A673 (cell line): ENCODE measurements at regions not wholly inside any gene's neighbourhood (a gene's known extent, or its start where the extent isn't known, plus 50 kb on each side); places are given as distances from the start of the nearest gene placed in this dataset.

Experiments used
- BruUV-seq: library from RNA; stranded (reverse); fragments of 400-500 nt; replicated peaks from 2 replicates; lab custom pipeline; 2021; lab: Mats Ljungman, UMichigan
- CTCF ChIA-PET: fragments of 300-600 bp; sonication (Branson Sonifier 250); formaldehyde crosslinking; loops from one replicate; lab custom pipeline; 2022; ENCODE audit warnings: antibody characterized with exemption; lab: Charles Lee
- POLR2A ChIA-PET: fragments of 300-600 bp; sonication (Branson Sonifier 250); formaldehyde crosslinking; loops from one replicate; lab custom pipeline; 2022; ENCODE audit warnings: antibody characterized with exemption; ENCODE audit not compliant: low non-redundant PET; lab: Charles Lee
- DNase-seq: peaks from one replicate; pipeline ENCODE4 v3.0.0-alpha.2; 2015; ENCODE audit warnings: low spot score
- H3K27ac ChIP-seq: fragments of 200-600 bp; sonication (generic); 2 replicates; pipeline ENCODE4 v1.5.1; 2016; ENCODE audit warnings: mixed run types, low read depth, mild to moderate bottlenecking, mixed read lengths, antibody characterized with exemption, low read length; ENCODE audit not compliant: poor library complexity, severe bottlenecking
- H3K27me3 ChIP-seq: fragments of 200-600 bp; sonication (generic); replicated peaks from 2 replicates; pipeline ENCODE4 v1.6.1; 2017; ENCODE audit warnings: mixed run types, low read depth, mild to moderate bottlenecking, mixed read lengths, antibody characterized with exemption, low read length; ENCODE audit not compliant: insufficient read depth, poor library complexity
- H3K36me3 ChIP-seq: fragments of 200-600 bp; sonication (generic); 2 replicates; pipeline ENCODE4 v1.6.1; 2016; ENCODE audit warnings: mixed run types, mild to moderate bottlenecking, mixed read lengths, antibody characterized with exemption, low read length; ENCODE audit not compliant: insufficient read depth, poor library complexity, severe bottlenecking
- H3K4me1 ChIP-seq: fragments of 200-600 bp; sonication (generic); 2 replicates; pipeline ENCODE4 v1.6.1; 2017; ENCODE audit warnings: mixed run types, mild to moderate bottlenecking, mixed read lengths, antibody characterized with exemption, low read length; ENCODE audit not compliant: insufficient read depth, poor library complexity, severe bottlenecking
- H3K4me3 ChIP-seq: fragments of 200-600 bp; sonication (generic); 2 replicates; pipeline ENCODE4 v1.5.1; 2016; ENCODE audit warnings: low read depth, mixed run types, mild to moderate bottlenecking, mixed read lengths, low read length; ENCODE audit not compliant: poor library complexity, severe bottlenecking
- H3K9me3 ChIP-seq: fragments of 200-600 bp; sonication (generic); 2 replicates; pipeline ENCODE4 v1.6.1; 2016; ENCODE audit warnings: mixed run types, low read depth, mild to moderate bottlenecking, mixed read lengths, antibody characterized with exemption, low read length; ENCODE audit not compliant: poor library complexity, severe bottlenecking
- EZH2 ChIP-seq: fragments of 200-600 bp; sonication (generic); IDR thresholded peaks from 2 replicates; pipeline ENCODE4 v1.6.1; 2017; ENCODE audit warnings: borderline replicate concordance, low read depth, mild to moderate bottlenecking, mixed read lengths, antibody characterized with exemption, low read length; ENCODE audit not compliant: poor library complexity, severe bottlenecking
- intact Hi-C: fragments of 100-400 bp; cut with micrococcal nuclease; formaldehyde crosslinking; loops from one replicate; pipeline ENCODE4 v1.10.0; 2022; ENCODE audit not compliant: unreplicated experiment
- TF ChIP-seq, protein P1 (sequence below): fragments of 300-800, 200-600 bp; sonication (generic); conservative IDR thresholded peaks from 2 replicates; pipeline ENCODE4 v1.5.1; 2017; ENCODE audit warnings: low read depth, mild to moderate bottlenecking, antibody characterized with exemption, low read length, moderate library complexity, mixed read lengths

DNA sequence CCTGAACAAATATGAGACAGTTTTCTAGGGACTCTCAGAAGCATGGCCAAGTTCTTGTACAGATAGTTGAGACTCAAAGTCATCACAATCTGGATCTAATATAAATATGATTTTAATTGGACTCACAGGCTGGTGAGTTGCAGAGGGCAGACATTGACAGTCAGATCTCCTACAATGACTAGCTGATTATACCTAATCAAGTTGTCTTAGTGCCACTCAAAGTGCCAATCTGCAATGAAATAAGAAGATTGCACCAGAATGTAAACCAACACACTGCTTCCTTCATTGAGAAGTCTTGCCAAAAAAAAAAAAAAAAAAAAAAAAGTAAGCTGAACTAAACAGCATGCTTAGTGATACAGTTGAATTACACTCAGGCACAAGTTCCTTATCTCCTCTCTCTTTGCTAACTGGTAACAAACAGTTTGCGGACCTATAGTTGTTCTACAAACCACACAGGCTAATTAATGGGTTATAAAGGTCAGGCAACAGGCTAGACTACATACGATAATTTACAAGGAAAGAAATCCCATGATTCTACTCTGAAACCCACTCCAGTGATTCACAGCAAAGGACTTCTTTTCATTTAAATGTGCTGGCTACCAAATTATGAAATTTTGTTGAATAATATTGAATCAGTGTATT is 107.3 kb upstream of the NIPBL start:
- no peak for TF ChIP-seq EZH2
- TF ChIP-seq, protein P1, sequence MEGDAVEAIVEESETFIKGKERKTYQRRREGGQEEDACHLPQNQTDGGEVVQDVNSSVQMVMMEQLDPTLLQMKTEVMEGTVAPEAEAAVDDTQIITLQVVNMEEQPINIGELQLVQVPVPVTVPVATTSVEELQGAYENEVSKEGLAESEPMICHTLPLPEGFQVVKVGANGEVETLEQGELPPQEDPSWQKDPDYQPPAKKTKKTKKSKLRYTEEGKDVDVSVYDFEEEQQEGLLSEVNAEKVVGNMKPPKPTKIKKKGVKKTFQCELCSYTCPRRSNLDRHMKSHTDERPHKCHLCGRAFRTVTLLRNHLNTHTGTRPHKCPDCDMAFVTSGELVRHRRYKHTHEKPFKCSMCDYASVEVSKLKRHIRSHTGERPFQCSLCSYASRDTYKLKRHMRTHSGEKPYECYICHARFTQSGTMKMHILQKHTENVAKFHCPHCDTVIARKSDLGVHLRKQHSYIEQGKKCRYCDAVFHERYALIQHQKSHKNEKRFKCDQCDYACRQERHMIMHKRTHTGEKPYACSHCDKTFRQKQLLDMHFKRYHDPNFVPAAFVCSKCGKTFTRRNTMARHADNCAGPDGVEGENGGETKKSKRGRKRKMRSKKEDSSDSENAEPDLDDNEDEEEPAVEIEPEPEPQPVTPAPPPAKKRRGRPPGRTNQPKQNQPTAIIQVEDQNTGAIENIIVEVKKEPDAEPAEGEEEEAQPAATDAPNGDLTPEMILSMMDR, result no peak
- Histone ChIP-seq H3K36me3 (no peaks in the 10 kb centered on the region), H3K27me3 (no peaks in the 10 kb centered on the region), H3K27ac (no peak overlapping the region), H3K4me1 (peaks cover 5% of the 10 kb centered on the region), H3K9me3 (no peaks in the 10 kb centered on the region), H3K4me3 (no peak overlapping the region)
- BruUV-seq, result no TSS peak
- DNase-seq, result no peak
- intact Hi-C loops, result no loop called here
- POLR2A ChIA-PET, result no interaction called here
- CTCF ChIA-PET, result interaction anchor here (0.6 kb wide), 1 partner anchor 31 kb away, joined by 4 read pairs; no protein-coding TSS in a partner anchor

DNA sequence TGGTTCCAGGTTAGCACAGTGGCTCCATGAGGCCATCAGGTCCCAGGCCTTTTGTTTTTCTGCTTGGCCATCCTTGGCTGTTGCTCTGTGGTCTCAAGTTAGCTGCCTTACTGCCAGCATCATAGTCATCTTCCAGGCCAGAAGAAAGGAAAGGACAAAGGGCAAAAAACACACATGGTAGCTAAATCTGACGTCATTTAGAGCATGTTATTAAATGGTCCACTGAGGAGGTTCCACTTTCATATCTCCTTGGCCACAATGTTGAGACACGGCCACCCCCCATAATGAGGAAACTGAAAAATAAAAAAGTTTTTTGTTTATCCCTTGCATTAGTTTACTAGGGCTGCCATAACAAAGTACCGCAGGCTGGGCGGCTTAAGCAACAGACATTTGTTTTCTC is 106.4 kb upstream of the NIPBL start:
- H3K27ac ChIP-seq, result no peak overlapping the region
- H3K27me3 ChIP-seq, result no peaks in the 10 kb centered on the region
- no peak overlapping the region for H3K4me3 ChIP-seq
- POLR2A ChIA-PET, result no interaction called here
- no peaks in the 10 kb centered on the region for H3K36me3 ChIP-seq
- intact Hi-C loops, result no loop called here
- CTCF ChIA-PET, result no interaction called here
- no peaks in the 10 kb centered on the region for H3K9me3 ChIP-seq
- BruUV-seq, result no TSS peak
- peaks cover 5% of the 10 kb centered on the region for H3K4me1 ChIP-seq
- TF ChIP-seq, protein P1, result no peak
- TF ChIP-seq EZH2, result no peak
- DNase-seq, result no peak

DNA sequence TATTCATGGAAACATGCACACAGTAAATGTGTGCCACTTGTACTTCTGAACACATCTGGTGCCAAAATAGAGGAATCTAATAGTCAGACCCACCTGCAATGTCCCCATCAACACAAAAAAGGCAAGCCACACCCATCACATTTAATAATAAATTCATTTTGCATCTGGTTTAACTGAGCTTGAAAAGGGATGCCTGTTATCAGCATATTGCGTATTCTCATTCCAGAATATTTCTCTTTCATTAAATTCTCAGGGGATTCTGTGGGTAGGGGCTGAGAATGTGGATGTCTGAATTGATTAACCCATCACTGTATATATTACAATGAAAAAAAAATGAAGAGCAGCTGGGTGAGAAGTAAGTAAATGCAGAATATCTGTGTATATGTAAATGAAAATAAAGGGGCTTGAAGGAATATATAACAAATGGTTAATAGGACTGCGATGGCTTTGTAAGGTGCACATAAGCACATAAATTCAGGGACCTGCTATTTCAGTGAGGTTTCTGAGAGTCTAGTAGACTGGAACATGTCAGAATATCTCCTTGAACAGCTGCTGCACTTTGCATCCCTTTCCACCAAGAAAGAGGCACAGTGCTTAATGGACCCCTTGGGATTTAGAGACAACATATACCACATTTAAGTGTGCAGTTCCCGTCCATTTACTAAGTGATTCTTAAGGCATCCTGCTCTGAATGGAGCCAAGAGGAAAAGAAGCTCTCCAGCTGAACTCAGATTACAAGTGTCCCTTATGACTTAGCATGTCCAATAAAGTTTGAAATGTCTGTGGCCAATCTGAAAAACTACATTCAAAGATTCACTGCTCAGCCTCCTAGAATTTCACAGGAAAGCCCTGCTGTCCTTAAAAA is 104.1 kb upstream of the NIPBL start:
- TF ChIP-seq, protein P1, result no peak
- TF ChIP-seq EZH2, result no peak
- Histone ChIP-seq H3K27ac (no peak overlapping the region), H3K27me3 (no peaks in the 10 kb centered on the region), H3K36me3 (no peaks in the 10 kb centered on the region), H3K9me3 (no peaks in the 10 kb centered on the region), H3K4me3 (no peak overlapping the region), H3K4me1 (peaks cover 5% of the 10 kb centered on the region)
- BruUV-seq, result no TSS peak
- intact Hi-C loops, result no loop called here
- ChIA-PET POLR2A (no interaction called here), CTCF (no interaction called here)
- peak; percentile 63 for DNase-seq
